ENCODE measurements at regions not wholly inside any gene's neighbourhood (a gene's known extent, or its start where the extent isn't known, plus 50 kb on each side); places are given as distances from the start of the nearest gene placed in this dataset.

- Histone ChIP-seq H3K79me1 (ENCODE audit: low read length) (no peaks in the 10 kb centered on the region), H3K36me3 (ENCODE audit: control insufficient read depth in 1 of 2, insufficient read depth in 2 of 2, low read length in 2 of 2) (no peaks in the 10 kb centered on the region), H3K23ac (ENCODE audit: low read length) (no peak overlapping the region), H3K9me3 (ENCODE audit: insufficient read depth, low read depth, low read length) (no peaks in the 10 kb centered on the region), H3K27me3 (ENCODE audit: insufficient read depth, low read length) (no peaks in the 10 kb centered on the region), H3K4me3 (ENCODE audit: low read depth, low read length) (no peak overlapping the region), H3K18ac (ENCODE audit: low read length) (no peak overlapping the region), H2BK12ac (ENCODE audit: low read length) (no peak overlapping the region), H2BK5ac (ENCODE audit: low read depth, low read length, poor library complexity) (no peak overlapping the region), H2AFZ (ENCODE audit: insufficient read depth, low read length, poor library complexity) (no peak overlapping the region), H3K9ac (ENCODE audit: low read length) (no peak overlapping the region), H2AK5ac (ENCODE audit: low read length) (no peak overlapping the region), H3K4me2 (ENCODE audit: low read length) (no peak overlapping the region), H4K91ac (ENCODE audit: low read depth, low read length) (no peak overlapping the region), H3K14ac (ENCODE audit: low read length) (no peak overlapping the region), H3K4me1 (ENCODE audit: control insufficient read depth in 1 of 2, insufficient read depth in 2 of 2, low read length in 2 of 2) (no peaks in the 10 kb centered on the region), H3K4ac (ENCODE audit: low read depth, low read length) (no peak overlapping the region), H4K8ac (ENCODE audit: low read depth, low read length) (no peak overlapping the region), H3K27ac (ENCODE audit: low read depth, low read length) (no peak overlapping the region), H3K79me2 (ENCODE audit: control insufficient read depth, insufficient read depth, low read length, poor library complexity) (no peaks in the 10 kb centered on the region), H2BK120ac (ENCODE audit: insufficient read depth, low read length, poor library complexity) (no peak overlapping the region), H4K12ac (ENCODE audit: low read depth, low read length) (no peak overlapping the region)
- WGBS (ENCODE audit: extremely low coverage, insufficient coverage, insufficient read length): no CpG with 5 or more reads among the region's 6 CpGs
- DNase-seq: no peak
These were observed 132.8 kb upstream of the NPHP3 start for GRCh38 chr3:132854856-132855535.

- Histone ChIP-seq H4K12ac (ENCODE audit: low read depth, low read length) (no peak overlapping the region), H2AK5ac (ENCODE audit: low read length) (no peak overlapping the region), H2AFZ (ENCODE audit: insufficient read depth, low read length, poor library complexity) (no peak overlapping the region), H3K9ac (ENCODE audit: low read length) (no peak overlapping the region), H4K8ac (ENCODE audit: low read depth, low read length) (no peak overlapping the region), H2BK5ac (ENCODE audit: low read depth, low read length, poor library complexity) (no peak overlapping the region), H3K27me3 (ENCODE audit: insufficient read depth, low read length) (no peaks in the 10 kb centered on the region), H3K4ac (ENCODE audit: low read depth, low read length) (no peak overlapping the region), H3K18ac (ENCODE audit: low read length) (no peak overlapping the region), H3K36me3 (ENCODE audit: control insufficient read depth in 1 of 2, insufficient read depth in 2 of 2, low read length in 2 of 2) (no peaks in the 10 kb centered on the region), H3K27ac (ENCODE audit: low read depth, low read length) (no peak overlapping the region), H3K4me1 (ENCODE audit: control insufficient read depth in 1 of 2, insufficient read depth in 2 of 2, low read length in 2 of 2) (no peaks in the 10 kb centered on the region), H3K79me1 (ENCODE audit: low read length) (no peaks in the 10 kb centered on the region), H2BK12ac (ENCODE audit: low read length) (no peak overlapping the region), H4K91ac (ENCODE audit: low read depth, low read length) (no peak overlapping the region), H3K9me3 (ENCODE audit: insufficient read depth, low read depth, low read length) (no peaks in the 10 kb centered on the region), H3K4me2 (ENCODE audit: low read length) (no peak overlapping the region), H3K4me3 (ENCODE audit: low read depth, low read length) (no peak overlapping the region), H3K23ac (ENCODE audit: low read length) (no peak overlapping the region), H3K79me2 (ENCODE audit: control insufficient read depth, insufficient read depth, low read length, poor library complexity) (no peaks in the 10 kb centered on the region), H3K14ac (ENCODE audit: low read length) (no peak overlapping the region), H2BK120ac (ENCODE audit: insufficient read depth, low read length, poor library complexity) (no peak overlapping the region)
- DNase-seq: no peak
- WGBS (ENCODE audit: extremely low coverage, insufficient coverage, insufficient read length): 100% methylated on average over 1 of the region's 7 CpGs
These were observed 125.8 kb upstream of the NPHP3 start for GRCh38 chr3:132847849-132848625.

- WGBS (ENCODE audit: extremely low coverage, insufficient coverage, insufficient read length): no CpG with 5 or more reads among the region's 4 CpGs
- no peak overlapping the region for H2BK5ac ChIP-seq (ENCODE audit: low read depth, low read length, poor library complexity)
These were observed 121.8 kb upstream of the NPHP3 start for GRCh38 chr3:132843851-132844553.

GRCh38 chr3:132843349-132843748 lies 121.1 kb upstream of the NPHP3 start:
- H3K36me3 ChIP-seq (ENCODE audit: control insufficient read depth in 1 of 2, insufficient read depth in 2 of 2, low read length in 2 of 2): no peaks in the 10 kb centered on the region
- no peak overlapping the region for H3K4me3 ChIP-seq (ENCODE audit: low read depth, low read length)
- H3K4me2 ChIP-seq (ENCODE audit: low read length): no peak overlapping the region
- no peak overlapping the region for H3K27ac ChIP-seq (ENCODE audit: low read depth, low read length)
- no peaks in the 10 kb centered on the region for H3K79me1 ChIP-seq (ENCODE audit: low read length)
- H4K12ac ChIP-seq (ENCODE audit: low read depth, low read length): no peak overlapping the region
- H4K91ac ChIP-seq (ENCODE audit: low read depth, low read length): no peak overlapping the region
- no peak overlapping the region for H2BK12ac ChIP-seq (ENCODE audit: low read length)
- no peak overlapping the region for H3K4ac ChIP-seq (ENCODE audit: low read depth, low read length)
- WGBS (ENCODE audit: extremely low coverage, insufficient coverage, insufficient read length): no CpG with 5 or more reads among the region's 3 CpGs
- no peak overlapping the region for H3K14ac ChIP-seq (ENCODE audit: low read length)
- H3K79me2 ChIP-seq (ENCODE audit: control insufficient read depth, insufficient read depth, low read length, poor library complexity): no peaks in the 10 kb centered on the region
- H3K9me3 ChIP-seq (ENCODE audit: insufficient read depth, low read depth, low read length): no peaks in the 10 kb centered on the region
- no peak overlapping the region for H3K18ac ChIP-seq (ENCODE audit: low read length)
- no peak overlapping the region for H2BK120ac ChIP-seq (ENCODE audit: insufficient read depth, low read length, poor library complexity)
- H2AK5ac ChIP-seq (ENCODE audit: low read length): no peak overlapping the region
- no peak overlapping the region for H2AFZ ChIP-seq (ENCODE audit: insufficient read depth, low read length, poor library complexity)
- no peak overlapping the region for H3K23ac ChIP-seq (ENCODE audit: low read length)
- H2BK5ac ChIP-seq (ENCODE audit: low read depth, low read length, poor library complexity): no peak overlapping the region
- no peak overlapping the region for H4K8ac ChIP-seq (ENCODE audit: low read depth, low read length)
- no peaks in the 10 kb centered on the region for H3K4me1 ChIP-seq (ENCODE audit: control insufficient read depth in 1 of 2, insufficient read depth in 2 of 2, low read length in 2 of 2)
- no peak overlapping the region for H3K9ac ChIP-seq (ENCODE audit: low read length)
- H3K27me3 ChIP-seq (ENCODE audit: insufficient read depth, low read length): no peaks in the 10 kb centered on the region
- DNase-seq: no peak

More at GRCh38 chr3:132843851-132844553, 121.8 kb upstream of the NPHP3 start:
- H3K23ac ChIP-seq (ENCODE audit: low read length): no peak overlapping the region
- DNase-seq: peak in 1 of 2 donors; percentile 54
- H2BK120ac ChIP-seq (ENCODE audit: insufficient read depth, low read length, poor library complexity): no peak overlapping the region
- H3K79me2 ChIP-seq (ENCODE audit: control insufficient read depth, insufficient read depth, low read length, poor library complexity): no peaks in the 10 kb centered on the region
- no peaks in the 10 kb centered on the region for H3K79me1 ChIP-seq (ENCODE audit: low read length)
- H3K18ac ChIP-seq (ENCODE audit: low read length): no peak overlapping the region
- H2AFZ ChIP-seq (ENCODE audit: insufficient read depth, low read length, poor library complexity): no peak overlapping the region
- no peak overlapping the region for H3K4me2 ChIP-seq (ENCODE audit: low read length)
- no peak overlapping the region for H4K91ac ChIP-seq (ENCODE audit: low read depth, low read length)
- H4K12ac ChIP-seq (ENCODE audit: low read depth, low read length): no peak overlapping the region
- H3K36me3 ChIP-seq (ENCODE audit: control insufficient read depth in 1 of 2, insufficient read depth in 2 of 2, low read length in 2 of 2): no peaks in the 10 kb centered on the region
- H3K9ac ChIP-seq (ENCODE audit: low read length): no peak overlapping the region
- H4K8ac ChIP-seq (ENCODE audit: low read depth, low read length): no peak overlapping the region
- no peak overlapping the region for H3K4me3 ChIP-seq (ENCODE audit: low read depth, low read length)
- no peaks in the 10 kb centered on the region for H3K9me3 ChIP-seq (ENCODE audit: insufficient read depth, low read depth, low read length)
- H3K27ac ChIP-seq (ENCODE audit: low read depth, low read length): no peak overlapping the region
- no peak overlapping the region for H2BK12ac ChIP-seq (ENCODE audit: low read length)
- no peak overlapping the region for H2AK5ac ChIP-seq (ENCODE audit: low read length)
- H3K14ac ChIP-seq (ENCODE audit: low read length): no peak overlapping the region
- no peaks in the 10 kb centered on the region for H3K4me1 ChIP-seq (ENCODE audit: control insufficient read depth in 1 of 2, insufficient read depth in 2 of 2, low read length in 2 of 2)
- H3K4ac ChIP-seq (ENCODE audit: low read depth, low read length): no peak overlapping the region
- no peaks in the 10 kb centered on the region for H3K27me3 ChIP-seq (ENCODE audit: insufficient read depth, low read length)

All from trophoblast cell (in vitro differentiated cells and primary cell).